Lower lobe of right lung (tissue), 2 donors: ENCODE measurements at regions not wholly inside any gene's neighbourhood (a gene's known extent, or its start where the extent isn't known, plus 50 kb on each side); places are given as distances from the start of the nearest gene placed in this dataset.

Source experiments
- ATAC-seq, 2 donors: fragments of 200-7000 bp; cut with Tn5 transposase; one replicate each; pipeline ENCODE4 v1.9.1; 2020 to 2022; ENCODE audit warnings: mild to moderate bottlenecking in 2 of 2, moderate library complexity in 2 of 2
- DNase-seq: peaks from one replicate; pipeline ENCODE4 v3.0.0-alpha.2; 2020
- H3K27ac ChIP-seq: fragments of 200-600 bp; one replicate; pipeline ENCODE4 v1.8.0; 2022
- H3K27me3 ChIP-seq: fragments of 200-600 bp; one replicate; pipeline ENCODE4 v1.8.0; 2022; ENCODE audit warnings: low read depth
- H3K36me3 ChIP-seq: fragments of 200-600 bp; one replicate; pipeline ENCODE4 v1.8.0; 2022; ENCODE audit warnings: mild to moderate bottlenecking
- H3K4me1 ChIP-seq: fragments of 200-600 bp; one replicate; pipeline ENCODE4 v1.8.0; 2022
- H3K4me3 ChIP-seq: fragments of 200-600 bp; one replicate; pipeline ENCODE4 v1.8.0; 2022; ENCODE audit warnings: mild to moderate bottlenecking
- H3K9me3 ChIP-seq: fragments of 200-600 bp; one replicate; pipeline ENCODE4 v1.8.0; 2022
- CTCF ChIP-seq: fragments of 200-600 bp; IDR thresholded peaks from one replicate; pipeline ENCODE4 v1.8.0; 2022; ENCODE audit warnings: antibody characterized with exemption, mild to moderate bottlenecking
- intact Hi-C: fragments of 100-400 bp; cut with DNase I; formaldehyde crosslinking; loops from one replicate; pipeline ENCODE4 v1.11.0; 2022
- donor health status: DM: no; HTN: yes; CAD: no; lungs with severe emphysema.

GRCh38 chr18:68316636-68317035 is 398.3 kb downstream of the TMX3 start:
- no peak for TF ChIP-seq CTCF
- no peak for ATAC-seq
- Histone ChIP-seq H3K27ac (no peak overlapping the region), H3K36me3 (no peaks in the 10 kb centered on the region), H3K4me3 (no peak overlapping the region), H3K27me3 (no peaks in the 10 kb centered on the region), H3K4me1 (no peaks in the 10 kb centered on the region), H3K9me3 (no peaks in the 10 kb centered on the region)
- no peak for DNase-seq
- intact Hi-C loops, result no loop called here

GRCh38 chr18:68314403-68314802 is 400.5 kb downstream of the TMX3 start:
- DNase-seq (no peak), ATAC-seq (no peak)
- TF ChIP-seq CTCF, result no peak
- no peaks in the 10 kb centered on the region for H3K36me3 ChIP-seq
- no peaks in the 10 kb centered on the region for H3K27me3 ChIP-seq
- no peak overlapping the region for H3K4me3 ChIP-seq
- intact Hi-C loops, result no loop called here
- H3K4me1 ChIP-seq, result no peaks in the 10 kb centered on the region
- H3K27ac ChIP-seq, result no peak overlapping the region
- H3K9me3 ChIP-seq, result no peaks in the 10 kb centered on the region

- Histone ChIP-seq H3K27me3 (no peaks in the 10 kb centered on the region), H3K4me3 (no peak overlapping the region), H3K27ac (no peak overlapping the region), H3K36me3 (no peaks in the 10 kb centered on the region), H3K4me1 (no peaks in the 10 kb centered on the region), H3K9me3 (no peaks in the 10 kb centered on the region)
- TF ChIP-seq CTCF, result no peak
- intact Hi-C loops, result no loop called here
- DNase-seq, result no peak
- ATAC-seq, result no peak
These were observed 413.5 kb downstream of the TMX3 start for GRCh38 chr18:68301441-68301840.

- Histone ChIP-seq H3K9me3 (no peaks in the 10 kb centered on the region), H3K36me3 (no peaks in the 10 kb centered on the region), H3K27me3 (no peaks in the 10 kb centered on the region), H3K4me3 (no peak overlapping the region), H3K4me1 (no peaks in the 10 kb centered on the region), H3K27ac (no peak overlapping the region)
- TF ChIP-seq CTCF, result no peak
- no peak for DNase-seq
- no peak for ATAC-seq
- intact Hi-C loops, result no loop called here
These were observed 415.0 kb downstream of the TMX3 start for GRCh38 chr18:68299906-68300305.

GRCh38 chr18:68298330-68298729 is 416.6 kb downstream of the TMX3 start:
- H3K36me3 ChIP-seq, result no peaks in the 10 kb centered on the region
- no peak overlapping the region for H3K27ac ChIP-seq
- DNase-seq, result no peak
- ATAC-seq, result no peak
- no peak for TF ChIP-seq CTCF
- no peak overlapping the region for H3K4me3 ChIP-seq
- H3K4me1 ChIP-seq, result no peaks in the 10 kb centered on the region
- intact Hi-C loops, result no loop called here
- no peaks in the 10 kb centered on the region for H3K27me3 ChIP-seq
- peaks cover under 1% of the 10 kb centered on the region for H3K9me3 ChIP-seq

GRCh38 chr18:68288408-68288807 is 426.5 kb downstream of the TMX3 start:
- ATAC-seq, result no peak
- Histone ChIP-seq H3K36me3 (no peaks in the 10 kb centered on the region), H3K9me3 (peaks cover 5% of the 10 kb centered on the region), H3K27me3 (no peaks in the 10 kb centered on the region), H3K4me3 (no peak overlapping the region), H3K4me1 (no peaks in the 10 kb centered on the region), H3K27ac (no peak overlapping the region)
- no peak for TF ChIP-seq CTCF
- intact Hi-C loops, result no loop called here
- no peak for DNase-seq
